PC-3 (cell line): ENCODE measurements at regions not wholly inside any gene's neighbourhood (a gene's known extent, or its start where the extent isn't known, plus 50 kb on each side); places are given as distances from the start of the nearest gene placed in this dataset.

Experiments used
- EZH2 ChIP-seq: fragments of 300-600 bp; sonication (generic); IDR thresholded peaks from one replicate; pipeline ENCODE4 v1.6.1; 2017; ENCODE audit warnings: antibody characterized with exemption, mild to moderate bottlenecking, low read length; ENCODE audit not compliant: unreplicated experiment
- TF ChIP-seq, protein P1 (sequence below): fragments of 300-600 bp; sonication (generic); conservative IDR thresholded peaks from 2 replicates; pipeline ENCODE4 v1.5.1; 2017; ENCODE audit warnings: antibody characterized with exemption, low read depth, mild to moderate bottlenecking, low read length

DNA sequence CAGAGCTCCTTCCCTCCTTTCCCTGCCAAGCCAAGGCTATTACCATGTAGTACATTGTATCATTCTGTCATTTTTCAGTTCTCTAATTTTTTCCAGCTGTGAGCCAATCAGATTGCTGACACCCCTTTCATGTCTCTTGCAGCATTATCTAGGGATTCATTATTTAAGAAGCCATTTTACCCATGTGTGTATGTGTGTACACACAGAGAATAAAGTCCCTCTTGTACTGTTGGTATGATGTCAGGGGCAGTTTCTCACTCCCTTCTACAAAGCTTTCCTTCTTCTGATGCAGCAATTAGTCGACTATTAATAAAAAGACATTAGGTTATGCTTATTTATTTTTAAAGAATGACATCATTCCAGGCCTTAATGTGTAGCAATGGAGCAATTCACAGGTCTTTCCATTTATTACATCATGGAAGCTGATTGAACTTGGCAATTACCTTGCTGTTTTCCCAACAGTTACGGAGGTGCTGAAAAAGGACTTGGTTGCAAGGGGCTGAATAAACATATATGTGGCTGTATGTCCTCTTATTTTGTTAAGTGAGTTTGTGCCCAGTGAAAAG, 159.4 kb upstream of the HS3ST3A1 start:
- TF ChIP-seq, protein P1, sequence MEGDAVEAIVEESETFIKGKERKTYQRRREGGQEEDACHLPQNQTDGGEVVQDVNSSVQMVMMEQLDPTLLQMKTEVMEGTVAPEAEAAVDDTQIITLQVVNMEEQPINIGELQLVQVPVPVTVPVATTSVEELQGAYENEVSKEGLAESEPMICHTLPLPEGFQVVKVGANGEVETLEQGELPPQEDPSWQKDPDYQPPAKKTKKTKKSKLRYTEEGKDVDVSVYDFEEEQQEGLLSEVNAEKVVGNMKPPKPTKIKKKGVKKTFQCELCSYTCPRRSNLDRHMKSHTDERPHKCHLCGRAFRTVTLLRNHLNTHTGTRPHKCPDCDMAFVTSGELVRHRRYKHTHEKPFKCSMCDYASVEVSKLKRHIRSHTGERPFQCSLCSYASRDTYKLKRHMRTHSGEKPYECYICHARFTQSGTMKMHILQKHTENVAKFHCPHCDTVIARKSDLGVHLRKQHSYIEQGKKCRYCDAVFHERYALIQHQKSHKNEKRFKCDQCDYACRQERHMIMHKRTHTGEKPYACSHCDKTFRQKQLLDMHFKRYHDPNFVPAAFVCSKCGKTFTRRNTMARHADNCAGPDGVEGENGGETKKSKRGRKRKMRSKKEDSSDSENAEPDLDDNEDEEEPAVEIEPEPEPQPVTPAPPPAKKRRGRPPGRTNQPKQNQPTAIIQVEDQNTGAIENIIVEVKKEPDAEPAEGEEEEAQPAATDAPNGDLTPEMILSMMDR = no peak
- TF ChIP-seq EZH2 = no peak
